Right atrium auricular region (tissue), 2 donors: ENCODE measurements at regions not wholly inside any gene's neighbourhood (a gene's known extent, or its start where the extent isn't known, plus 50 kb on each side); places are given as distances from the start of the nearest gene placed in this dataset.

Experiments used
- DNase-seq: peaks from one replicate; pipeline ENCODE4 v3.0.0-alpha.2; 2019; ENCODE audit warnings: low spot score
- H3K27ac ChIP-seq, 2 donors: fragments of 200-600 bp; sonication (generic); 1 replicate in 1 of 2; 2 replicates in 1 of 2; pipeline ENCODE4 v1.5.1; 2016 to 2019
- H3K27me3 ChIP-seq, 2 donors: fragments of 200-600 bp; sonication (generic); one replicate each; pipeline versions ENCODE4 v1.5.1 to v1.6.0; 2017 to 2019
- H3K36me3 ChIP-seq: fragments of 200-600 bp; sonication (generic); one replicate; pipeline ENCODE4 v1.5.1; 2016
- H3K4me1 ChIP-seq, 2 donors: fragments of 200-600 bp; sonication (generic); one replicate each; pipeline versions ENCODE4 v1.5.1 to v1.6.0; 2017 to 2019
- H3K4me3 ChIP-seq, 2 donors: fragments of 200-600 bp; sonication (generic); 1 replicate in 1 of 2; 2 replicates in 1 of 2; pipeline ENCODE4 v1.5.1; 2017 to 2019; ENCODE audit warnings: mild to moderate bottlenecking in 1 of 2, moderate library complexity in 1 of 2
- H3K9me3 ChIP-seq, 2 donors: fragments of 200-600 bp; sonication (generic); one replicate each; pipeline ENCODE4 v1.5.1; 2019
- TF ChIP-seq, protein P1 (sequence below), 2 donors: fragments of 200-600 bp; sonication (generic); IDR thresholded peaks; one replicate each; pipeline ENCODE4 v1.5.1; 2019; ENCODE audit warnings: antibody characterized with exemption in 2 of 2

DNA sequence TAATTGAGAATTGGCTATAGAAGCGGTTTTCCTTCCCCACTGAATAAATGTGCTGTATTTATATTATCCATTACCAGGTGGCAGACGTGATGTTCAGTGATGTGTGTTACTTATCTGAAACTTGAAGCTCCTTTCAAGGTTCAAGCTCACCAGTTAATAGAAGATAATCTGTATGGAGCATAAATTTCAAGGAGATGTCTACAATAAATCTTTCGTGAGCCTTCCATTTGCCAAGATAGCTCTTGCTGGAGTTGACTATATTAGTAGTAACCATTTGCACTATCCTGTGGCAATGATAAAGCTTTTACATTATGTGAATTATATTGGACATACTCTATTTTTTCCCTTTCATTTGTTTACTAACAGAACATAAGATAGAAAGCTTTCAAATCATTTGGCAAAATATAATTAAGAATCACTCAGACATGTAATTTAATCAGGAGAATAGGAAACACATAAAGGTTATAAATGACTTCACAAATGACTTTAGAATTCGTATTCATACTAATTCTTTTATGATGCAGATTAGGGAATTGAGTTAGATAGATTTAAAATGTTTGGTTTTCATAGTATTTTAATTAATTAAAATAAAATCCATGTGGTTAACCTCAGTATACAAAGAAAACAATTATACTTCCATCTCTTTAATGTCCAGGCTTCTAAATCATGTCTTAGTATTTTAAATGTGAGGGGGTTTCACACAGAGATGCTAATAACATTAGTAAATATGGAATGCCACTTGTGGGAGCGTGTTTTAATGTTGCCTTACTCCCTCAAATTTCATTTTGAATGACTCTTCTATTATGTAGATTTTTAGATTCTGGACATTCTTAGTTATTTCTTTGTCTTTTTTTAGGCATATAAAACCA is 664.4 kb upstream of the CDH8 start:
- Histone ChIP-seq H3K27me3 (no peaks in the 10 kb centered on the region), H3K9me3 (no peaks in the 10 kb centered on the region), H3K4me3 (no peak overlapping the region), H3K4me1 (no peaks in the 10 kb centered on the region), H3K36me3 (no peaks in the 10 kb centered on the region), H3K27ac (no peak overlapping the region)
- DNase-seq: no peak
- TF ChIP-seq, protein P1, sequence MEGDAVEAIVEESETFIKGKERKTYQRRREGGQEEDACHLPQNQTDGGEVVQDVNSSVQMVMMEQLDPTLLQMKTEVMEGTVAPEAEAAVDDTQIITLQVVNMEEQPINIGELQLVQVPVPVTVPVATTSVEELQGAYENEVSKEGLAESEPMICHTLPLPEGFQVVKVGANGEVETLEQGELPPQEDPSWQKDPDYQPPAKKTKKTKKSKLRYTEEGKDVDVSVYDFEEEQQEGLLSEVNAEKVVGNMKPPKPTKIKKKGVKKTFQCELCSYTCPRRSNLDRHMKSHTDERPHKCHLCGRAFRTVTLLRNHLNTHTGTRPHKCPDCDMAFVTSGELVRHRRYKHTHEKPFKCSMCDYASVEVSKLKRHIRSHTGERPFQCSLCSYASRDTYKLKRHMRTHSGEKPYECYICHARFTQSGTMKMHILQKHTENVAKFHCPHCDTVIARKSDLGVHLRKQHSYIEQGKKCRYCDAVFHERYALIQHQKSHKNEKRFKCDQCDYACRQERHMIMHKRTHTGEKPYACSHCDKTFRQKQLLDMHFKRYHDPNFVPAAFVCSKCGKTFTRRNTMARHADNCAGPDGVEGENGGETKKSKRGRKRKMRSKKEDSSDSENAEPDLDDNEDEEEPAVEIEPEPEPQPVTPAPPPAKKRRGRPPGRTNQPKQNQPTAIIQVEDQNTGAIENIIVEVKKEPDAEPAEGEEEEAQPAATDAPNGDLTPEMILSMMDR (IDR thresholded peaks at IDR 0.05): no peak

DNA sequence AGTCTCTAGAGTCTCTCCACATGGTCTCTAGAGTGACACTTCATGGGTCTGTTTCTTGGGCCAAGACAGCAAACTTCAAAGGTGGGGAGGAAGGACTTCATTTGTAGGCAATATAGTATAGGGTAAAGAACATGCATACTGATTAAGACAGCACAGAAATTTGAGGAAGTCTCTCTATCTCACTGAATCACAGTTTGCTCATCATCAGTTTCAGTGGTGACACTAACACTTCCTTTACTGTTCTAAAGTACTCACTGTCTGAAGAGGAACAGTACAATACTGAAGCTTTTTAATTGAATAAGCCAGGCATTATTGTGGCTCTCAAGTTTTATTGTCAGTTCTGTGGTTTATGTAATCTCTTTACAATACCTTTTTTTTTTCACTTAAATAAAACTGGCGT is 656.4 kb upstream of the CDH8 start:
- TF ChIP-seq, protein P1 (IDR thresholded peaks at IDR 0.05): no peak
- H3K4me1 ChIP-seq: no peaks in the 10 kb centered on the region
- peaks cover 0 to 28% of the 10 kb centered on the region in 2 donors for H3K9me3 ChIP-seq
- H3K27ac ChIP-seq: no peak overlapping the region
- no peak for DNase-seq
- no peaks in the 10 kb centered on the region for H3K27me3 ChIP-seq
- H3K4me3 ChIP-seq: no peak overlapping the region
- H3K36me3 ChIP-seq: no peaks in the 10 kb centered on the region

DNA sequence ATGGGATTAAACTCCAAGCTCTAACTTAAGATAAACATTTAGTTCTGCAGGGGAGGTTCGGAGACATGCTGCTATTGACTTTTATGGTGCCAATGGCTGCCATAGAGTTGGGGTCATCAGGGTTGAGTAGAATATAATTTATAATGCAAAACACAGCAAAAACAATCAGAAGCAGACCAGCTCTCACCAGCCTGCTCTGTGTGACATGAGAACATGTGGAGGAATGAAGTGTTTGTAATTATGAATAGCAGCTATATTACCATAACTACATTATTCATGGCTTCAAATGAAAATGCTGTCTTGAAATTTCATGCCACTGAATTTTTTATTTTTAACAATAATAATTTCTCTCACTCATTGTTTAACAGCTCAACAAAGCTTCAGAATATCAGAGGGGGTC is 645.6 kb upstream of the CDH8 start:
- H3K27me3 ChIP-seq: no peaks in the 10 kb centered on the region
- H3K36me3 ChIP-seq: no peaks in the 10 kb centered on the region
- H3K4me1 ChIP-seq: no peaks in the 10 kb centered on the region
- H3K4me3 ChIP-seq: no peak overlapping the region
- H3K9me3 ChIP-seq: peaks cover 0 to 25% of the 10 kb centered on the region in 2 donors
- DNase-seq: no peak
- TF ChIP-seq, protein P1 (IDR thresholded peaks at IDR 0.05): no peak
- no peak overlapping the region for H3K27ac ChIP-seq

DNA sequence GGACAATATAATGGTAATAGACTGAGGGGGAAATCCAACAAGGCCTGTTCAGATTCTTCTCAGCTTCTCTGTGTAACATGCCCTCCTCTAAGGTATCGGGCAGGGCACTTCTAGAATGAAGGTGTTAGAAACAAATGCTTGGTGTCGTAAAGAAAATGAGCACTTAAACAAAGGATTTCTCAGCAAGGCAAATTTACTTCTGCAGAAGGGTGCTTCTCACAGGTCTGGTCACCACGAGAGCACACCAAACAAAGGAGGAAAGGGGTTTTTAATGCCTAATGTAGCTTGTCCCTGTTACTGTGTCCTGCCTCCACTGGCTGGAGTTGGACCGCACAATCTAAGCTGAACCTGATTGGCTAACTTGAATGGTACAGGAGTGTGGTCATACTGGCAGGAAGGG is 642.6 kb upstream of the CDH8 start:
- peaks cover 0 to 20% of the 10 kb centered on the region in 2 donors for H3K9me3 ChIP-seq
- TF ChIP-seq, protein P1 (IDR thresholded peaks at IDR 0.05): no peak
- no peaks in the 10 kb centered on the region for H3K4me1 ChIP-seq

DNA sequence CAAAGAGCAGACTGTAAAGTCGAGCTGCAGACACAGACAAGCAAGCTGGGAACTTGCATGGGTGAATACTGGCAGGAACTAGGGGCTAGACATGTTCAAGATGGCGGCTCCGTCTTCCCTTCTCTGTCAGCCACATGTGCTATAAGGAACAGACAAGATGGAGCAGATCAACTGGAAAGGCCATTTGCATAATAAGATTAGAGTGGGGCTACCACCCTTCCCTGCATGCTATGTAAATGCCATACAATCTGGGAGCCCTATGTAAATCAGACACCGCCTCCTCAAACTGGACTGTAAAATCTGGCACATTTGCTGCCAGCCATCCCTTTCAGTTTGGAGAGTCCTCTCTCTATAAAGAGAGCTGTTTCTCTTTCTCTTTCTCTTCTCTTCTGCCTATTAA is 640.1 kb upstream of the CDH8 start:
- Histone ChIP-seq H3K4me3 (no peak overlapping the region), H3K27me3 (no peaks in the 10 kb centered on the region), H3K36me3 (no peaks in the 10 kb centered on the region), H3K4me1 (no peaks in the 10 kb centered on the region), H3K27ac (no peak overlapping the region), H3K9me3 (peaks cover 0 to 20% of the 10 kb centered on the region in 2 donors)
- DNase-seq: no peak
- TF ChIP-seq, protein P1 (IDR thresholded peaks at IDR 0.05): no peak

More for the DNA sequence above, 642.6 kb upstream of the CDH8 start:
- DNase-seq: no peak
- H3K36me3 ChIP-seq: no peaks in the 10 kb centered on the region
- no peaks in the 10 kb centered on the region for H3K27me3 ChIP-seq
- H3K4me3 ChIP-seq: no peak overlapping the region
- H3K27ac ChIP-seq: no peak overlapping the region
